ENCODE measurements at regions not wholly inside any gene's neighbourhood (a gene's known extent, or its start where the extent isn't known, plus 50 kb on each side); places are given as distances from the start of the nearest gene placed in this dataset.

- TF ChIP-seq PHF8 (conservative IDR thresholded peaks at IDR 0.05; ENCODE audit: low read depth, low read length) (no peak), SAP30 (IDR thresholded peaks at IDR 0.05; ENCODE audit: insufficient read depth, insufficient replicate concordance, low read length) (no peak), SIRT6 (IDR thresholded peaks at IDR 0.05; ENCODE audit: low read length) (no peak), EZH2 (IDR thresholded peaks at IDR 0.05; ENCODE audit: low read depth, low read length, severe bottlenecking) (no peak), POLR2A (IDR thresholded peaks at IDR 0.05; ENCODE audit: control extremely low read depth in 1 of 2, low read depth in 2 of 2, low read length in 2 of 2) (no peak), POLR2AphosphoS5 (IDR thresholded peaks at IDR 0.05; ENCODE audit: low read depth, low read length) (no peak), RXRA (IDR thresholded peaks at IDR 0.05; ENCODE audit: insufficient read depth, low read depth, low read length) (no peak), SUZ12 (IDR thresholded peaks at IDR 0.05; ENCODE audit: low read length) (no peak), CTCF (IDR thresholded peaks at IDR 0.05; ENCODE audit: control extremely low read depth in 1 of 3, insufficient read depth in 1 of 3, low read depth in 1 of 3, low read length in 3 of 3) (no peak), RAD21 (IDR thresholded peaks at IDR 0.05 in 1 of 2, conservative IDR thresholded peaks at IDR 0.05 in 1 of 2; ENCODE audit: low read depth in 2 of 2, low read length in 2 of 2) (no peak)
- TF ChIP-seq, protein P1, sequence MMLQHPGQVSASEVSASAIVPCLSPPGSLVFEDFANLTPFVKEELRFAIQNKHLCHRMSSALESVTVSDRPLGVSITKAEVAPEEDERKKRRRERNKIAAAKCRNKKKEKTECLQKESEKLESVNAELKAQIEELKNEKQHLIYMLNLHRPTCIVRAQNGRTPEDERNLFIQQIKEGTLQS (IDR thresholded peaks at IDR 0.05; ENCODE audit: insufficient read depth, low read depth, low read length), result no peak
- TF ChIP-seq, protein P2, sequence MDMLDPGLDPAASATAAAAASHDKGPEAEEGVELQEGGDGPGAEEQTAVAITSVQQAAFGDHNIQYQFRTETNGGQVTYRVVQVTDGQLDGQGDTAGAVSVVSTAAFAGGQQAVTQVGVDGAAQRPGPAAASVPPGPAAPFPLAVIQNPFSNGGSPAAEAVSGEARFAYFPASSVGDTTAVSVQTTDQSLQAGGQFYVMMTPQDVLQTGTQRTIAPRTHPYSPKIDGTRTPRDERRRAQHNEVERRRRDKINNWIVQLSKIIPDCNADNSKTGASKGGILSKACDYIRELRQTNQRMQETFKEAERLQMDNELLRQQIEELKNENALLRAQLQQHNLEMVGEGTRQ (IDR thresholded peaks at IDR 0.05; ENCODE audit: low read length), result no peak
These were observed 124.6 kb downstream of the ZNF621 start for GRCh38 chr3:40649346-40649745.
